Kidney epithelial cell (primary cell): ENCODE measurements at regions not wholly inside any gene's neighbourhood (a gene's known extent, or its start where the extent isn't known, plus 50 kb on each side); places are given as distances from the start of the nearest gene placed in this dataset.
A peak's percentile ranks its signal among the peaks of the same experiment; 100 is the strongest.

ENCODE experiments used
- DNase-seq: peaks from one replicate; pipeline ENCODE4 v3.0.0-alpha.2; 2010; ENCODE audit warnings: low read depth
- H3K27me3 ChIP-seq: 2 replicates; pipeline ENCODE4 v1.6.0; 2011; ENCODE audit warnings: low read length; ENCODE audit not compliant: control insufficient read depth, insufficient read depth
- H3K36me3 ChIP-seq: 2 replicates; pipeline ENCODE4 v1.5.1; 2011; ENCODE audit warnings: low read length; ENCODE audit not compliant: control insufficient read depth, insufficient read depth
- H3K4me3 ChIP-seq: 2 replicates; pipeline ENCODE4 v1.5.1; 2011; ENCODE audit warnings: low read depth, mild to moderate bottlenecking, control low read depth, low read length
- CTCF ChIP-seq: IDR thresholded peaks from 2 replicates; pipeline ENCODE4 v1.5.1; 2011; ENCODE audit warnings: mild to moderate bottlenecking, moderate library complexity, low read length, control low read depth, inconsistent platforms; ENCODE audit not compliant: insufficient read depth, poor library complexity, severe bottlenecking

- no peak overlapping the region for H3K4me3 ChIP-seq
- no peak for DNase-seq
- no peaks in the 10 kb centered on the region for H3K36me3 ChIP-seq
- no peak for TF ChIP-seq CTCF
- H3K27me3 ChIP-seq: no peaks in the 10 kb centered on the region
Observed at GRCh38 chr10:30536578-30536977, 93.0 kb downstream of the LYZL2 start.

GRCh38 chr10:30535677-30536076 lies 93.9 kb downstream of the LYZL2 start:
- TF ChIP-seq CTCF: no peak
- Histone ChIP-seq H3K27me3 (no peaks in the 10 kb centered on the region), H3K36me3 (no peaks in the 10 kb centered on the region), H3K4me3 (no peak overlapping the region)
- DNase-seq: no peak

- peak; percentile 76 for TF ChIP-seq CTCF
- H3K4me3 ChIP-seq: no peak overlapping the region
- no peaks in the 10 kb centered on the region for H3K36me3 ChIP-seq
- no peak for DNase-seq
- no peaks in the 10 kb centered on the region for H3K27me3 ChIP-seq
Observed at GRCh38 chr10:30534465-30535144, 94.9 kb downstream of the LYZL2 start.

GRCh38 chr10:30531751-30532530 lies 97.6 kb downstream of the LYZL2 start:
- no peak for TF ChIP-seq CTCF
- no peak for DNase-seq
- no peaks in the 10 kb centered on the region for H3K36me3 ChIP-seq
- no peaks in the 10 kb centered on the region for H3K27me3 ChIP-seq
- H3K4me3 ChIP-seq: no peak overlapping the region

GRCh38 chr10:30529373-30529998 lies 95.5 kb downstream of the MAP3K8 start:
- DNase-seq: no peak
- TF ChIP-seq CTCF: no peak
- H3K4me3 ChIP-seq: no peak overlapping the region
- no peaks in the 10 kb centered on the region for H3K36me3 ChIP-seq
- H3K27me3 ChIP-seq: no peaks in the 10 kb centered on the region

GRCh38 chr10:30528429-30528786 lies 94.4 kb downstream of the MAP3K8 start:
- Histone ChIP-seq H3K27me3 (no peaks in the 10 kb centered on the region), H3K4me3 (no peak overlapping the region), H3K36me3 (no peaks in the 10 kb centered on the region)
- no peak for DNase-seq
- no peak for TF ChIP-seq CTCF
